ENCODE measurements at regions not wholly inside any gene's neighbourhood (a gene's known extent, or its start where the extent isn't known, plus 50 kb on each side); places are given as distances from the start of the nearest gene placed in this dataset.
"Not testable (repeated sequence)": the region's sequence is repeated elsewhere in the genome, so short reads cannot be mapped to it uniquely, and the experiment has no call there.

- no peak overlapping the region for H3K4me3 ChIP-seq
- no peak overlapping the region for H3K27ac ChIP-seq
- TF ChIP-seq POLR2A (IDR thresholded peaks at IDR 0.05) (no peak), POLR2AphosphoS5 (IDR thresholded peaks at IDR 0.05) (no peak), CTCF (IDR thresholded peaks at IDR 0.05) (no peak), EP300 (IDR thresholded peaks at IDR 0.05) (no peak)
- H3K36me3 ChIP-seq: no peaks in the 10 kb centered on the region
- no peaks in the 10 kb centered on the region for H3K4me1 ChIP-seq
- no peaks in the 10 kb centered on the region for H3K27me3 ChIP-seq
- 27% methylated on average over 3 of the region's 3 CpGs for WGBS
- no peaks in the 10 kb centered on the region for H3K9me3 ChIP-seq
- DNase-seq (ENCODE audit: low spot score in 2 of 2): no peak
Observed at GRCh38 chr5:34459908-34460307, 196.2 kb upstream of the RAI14 start.

- 3% methylated on average over 1 of the region's 1 CpG for WGBS
- Histone ChIP-seq H3K4me1 (no peaks in the 10 kb centered on the region), H3K27ac (no peak overlapping the region), H3K4me3 (no peak overlapping the region), H3K36me3 (no peaks in the 10 kb centered on the region), H3K9me3 (no peaks in the 10 kb centered on the region), H3K27me3 (no peaks in the 10 kb centered on the region)
- no peak for DNase-seq (ENCODE audit: low spot score in 2 of 2)
- TF ChIP-seq POLR2AphosphoS5 (IDR thresholded peaks at IDR 0.05) (no peak), EP300 (IDR thresholded peaks at IDR 0.05) (no peak), CTCF (IDR thresholded peaks at IDR 0.05) (no peak), POLR2A (IDR thresholded peaks at IDR 0.05) (no peak)
Observed at GRCh38 chr5:34460496-34460895, 195.6 kb upstream of the RAI14 start.

- H3K36me3 ChIP-seq: no peaks in the 10 kb centered on the region
- H3K4me3 ChIP-seq: no peak overlapping the region
- TF ChIP-seq POLR2A (IDR thresholded peaks at IDR 0.05) (no peak), POLR2AphosphoS5 (IDR thresholded peaks at IDR 0.05) (no peak), EP300 (IDR thresholded peaks at IDR 0.05) (no peak), CTCF (IDR thresholded peaks at IDR 0.05) (no peak)
- 20% methylated on average over 4 of the region's 4 CpGs for WGBS
- H3K27me3 ChIP-seq: no peaks in the 10 kb centered on the region
- no peak overlapping the region for H3K27ac ChIP-seq
- DNase-seq (ENCODE audit: low spot score in 2 of 2): no peak
- no peaks in the 10 kb centered on the region for H3K9me3 ChIP-seq
- no peaks in the 10 kb centered on the region for H3K4me1 ChIP-seq
Observed at GRCh38 chr5:34464829-34465228, 191.3 kb upstream of the RAI14 start.

GRCh38 chr5:34465301-34465700 is 190.8 kb upstream of the RAI14 start:
- H3K4me3 ChIP-seq; H3K27ac ChIP-seq; H3K9me3 ChIP-seq; DNase-seq (ENCODE audit: low spot score in 2 of 2); H3K27me3 ChIP-seq; H3K36me3 ChIP-seq; H3K4me1 ChIP-seq: not testable (repeated sequence)
- WGBS: 0% methylated on average over 4 of the region's 4 CpGs

GRCh38 chr5:34466519-34467388 is 189.4 kb upstream of the RAI14 start:
- WGBS: 67% methylated on average over 6 of the region's 6 CpGs
- not testable (repeated sequence) for H3K36me3 ChIP-seq; H3K9me3 ChIP-seq; H3K4me1 ChIP-seq; H3K27ac ChIP-seq; H3K4me3 ChIP-seq; DNase-seq (ENCODE audit: low spot score in 2 of 2); H3K27me3 ChIP-seq

GRCh38 chr5:34467436-34467835 is 188.7 kb upstream of the RAI14 start:
- DNase-seq (ENCODE audit: low spot score in 2 of 2): no peak
- WGBS: 73% methylated on average over 8 of the region's 8 CpGs
- no peak overlapping the region for H3K4me3 ChIP-seq
- no peaks in the 10 kb centered on the region for H3K36me3 ChIP-seq
- H3K9me3 ChIP-seq: no peaks in the 10 kb centered on the region
- TF ChIP-seq POLR2A (IDR thresholded peaks at IDR 0.05) (no peak), EP300 (IDR thresholded peaks at IDR 0.05) (no peak), POLR2AphosphoS5 (IDR thresholded peaks at IDR 0.05) (no peak), CTCF (IDR thresholded peaks at IDR 0.05) (no peak)
- no peak overlapping the region for H3K27ac ChIP-seq
- no peaks in the 10 kb centered on the region for H3K27me3 ChIP-seq
- H3K4me1 ChIP-seq: no peaks in the 10 kb centered on the region

- H3K4me3 ChIP-seq; DNase-seq (ENCODE audit: low spot score in 2 of 2); H3K36me3 ChIP-seq; H3K27ac ChIP-seq; H3K4me1 ChIP-seq; H3K9me3 ChIP-seq; H3K27me3 ChIP-seq: not testable (repeated sequence)
- 44% methylated on average over 3 of the region's 3 CpGs for WGBS
Observed at GRCh38 chr5:34467984-34468383, 188.1 kb upstream of the RAI14 start.

Measured in suprapubic skin (tissue), 4 donors.